Aorta (tissue), 5 donors: ENCODE measurements at regions not wholly inside any gene's neighbourhood (a gene's known extent, or its start where the extent isn't known, plus 50 kb on each side); places are given as distances from the start of the nearest gene placed in this dataset.

Source experiments
- ATAC-seq: fragments of 200-7000 bp; cut with Tn5 transposase; one replicate; pipeline ENCODE4 v1.9.1; 2022; ENCODE audit warnings: moderate library complexity; ENCODE audit not compliant: low FRiP score
- DNase-seq, 2 donors: peaks; one replicate each; pipeline ENCODE4 v3.0.0-alpha.2; 2020
- H3K27ac ChIP-seq, 2 donors: one replicate each; pipeline ENCODE4 v1.5.1; 2013; ENCODE audit warnings: low read length in 2 of 2, mild to moderate bottlenecking in 2 of 2, moderate library complexity in 2 of 2, control low read depth in 1 of 2, inconsistent platforms in 1 of 2, low read depth in 1 of 2
- H3K27me3 ChIP-seq, 2 donors: one replicate each; pipeline ENCODE4 v1.6.1; 2013; ENCODE audit warnings: control low read depth in 1 of 2, low read length in 1 of 2, mild to moderate bottlenecking in 1 of 2, moderate library complexity in 1 of 2; ENCODE audit not compliant: insufficient read depth in 2 of 2, control insufficient read depth in 1 of 2
- H3K36me3 ChIP-seq, 2 donors: one replicate each; pipeline ENCODE4 v1.6.1; 2013; ENCODE audit warnings: control low read depth in 1 of 2, low read length in 1 of 2, mild to moderate bottlenecking in 1 of 2; ENCODE audit not compliant: insufficient read depth in 2 of 2, control insufficient read depth in 1 of 2
- H3K4me1 ChIP-seq, 2 donors: one replicate each; pipeline ENCODE4 v1.6.1; 2013; ENCODE audit warnings: low read length in 2 of 2, control low read depth in 1 of 2, mild to moderate bottlenecking in 1 of 2, moderate library complexity in 1 of 2; ENCODE audit not compliant: insufficient read depth in 2 of 2, control insufficient read depth in 1 of 2
- H3K4me3 ChIP-seq, 2 donors: one replicate each; pipeline ENCODE4 v1.5.1; 2013; ENCODE audit warnings: low read length in 2 of 2, control low read depth in 1 of 2, mild to moderate bottlenecking in 1 of 2
- H3K9me3 ChIP-seq: one replicate; pipeline ENCODE4 v1.6.1; 2013; ENCODE audit warnings: mild to moderate bottlenecking, low read length; ENCODE audit not compliant: control insufficient read depth
- WGBS, 2 donors: extraction: QIAGEN DNeasy Blood & Tissue Kit; methylation state at CpG; one replicate each; pipeline ENCODE4 v1.1.7; 2013; 5-methylcytosine and 5-hydroxymethylcytosine counted together
- intact Hi-C, 2 donors: fragments of 100-400 bp; cut with DNase I; formaldehyde crosslinking; loops; one replicate each; pipeline versions ENCODE4 v1.14.2 to v1.15.0; 2022
- donor health status: healthy with polysubstance abuse.
- donor health status: Bipolar disorder and iron deficiency.
- donor health status: DM: no; HTN: no; CAD: no.
- donor health status: DM: no; HTN: no; CAD: no.
- donor health status: DM: yes; HTN: yes; CAD: no.

DNA sequence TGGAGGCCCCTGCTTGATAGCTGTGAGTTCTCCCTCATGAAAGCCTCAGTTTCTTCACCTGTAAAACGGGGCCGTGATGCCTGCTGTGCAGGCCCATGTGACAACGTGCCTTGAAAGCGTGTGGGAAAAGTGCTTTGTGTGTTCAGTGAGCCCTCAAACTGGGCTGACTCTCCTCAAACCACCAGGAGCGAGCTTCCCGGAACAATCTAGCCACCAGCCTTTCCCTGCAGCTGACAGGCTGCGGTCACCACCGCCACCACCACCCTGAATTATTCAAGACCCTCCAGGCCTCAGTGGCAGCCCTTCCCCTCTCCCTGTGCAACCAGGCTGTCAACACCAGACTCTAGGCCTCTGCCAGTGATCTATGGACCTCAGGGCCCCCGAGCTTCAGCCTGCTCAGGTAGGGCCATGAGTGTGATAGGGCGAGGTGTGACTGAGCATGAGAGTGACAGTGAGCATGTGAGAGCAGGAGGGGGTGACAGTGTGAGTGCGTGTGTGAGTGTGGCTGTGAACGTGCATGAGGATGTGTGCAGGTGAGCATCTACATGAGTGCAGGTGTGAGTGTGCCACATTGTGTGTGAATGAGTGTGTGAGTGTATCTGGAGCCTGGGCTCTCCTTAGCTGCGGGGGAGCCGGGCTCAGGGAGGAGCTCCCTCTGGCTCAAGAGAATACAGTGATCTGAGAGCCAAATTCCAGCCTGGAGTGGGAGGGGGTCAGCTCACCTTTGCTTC is 53.3 kb upstream of the PSD2 start:
- H3K27ac ChIP-seq, result no peak overlapping the region
- H3K4me3 ChIP-seq, result no peak overlapping the region
- ATAC-seq (no peak), DNase-seq (no peak)
- 89 to 90% methylated on average over 14 of the region's 14 CpGs for WGBS, 2 donors
- H3K27me3 ChIP-seq, result no peaks in the 10 kb centered on the region
- H3K9me3 ChIP-seq, result no peaks in the 10 kb centered on the region
- intact Hi-C loops, result no loop called here
- H3K4me1 ChIP-seq, result no peaks in the 10 kb centered on the region
- H3K36me3 ChIP-seq, result no peaks in the 10 kb centered on the region

DNA sequence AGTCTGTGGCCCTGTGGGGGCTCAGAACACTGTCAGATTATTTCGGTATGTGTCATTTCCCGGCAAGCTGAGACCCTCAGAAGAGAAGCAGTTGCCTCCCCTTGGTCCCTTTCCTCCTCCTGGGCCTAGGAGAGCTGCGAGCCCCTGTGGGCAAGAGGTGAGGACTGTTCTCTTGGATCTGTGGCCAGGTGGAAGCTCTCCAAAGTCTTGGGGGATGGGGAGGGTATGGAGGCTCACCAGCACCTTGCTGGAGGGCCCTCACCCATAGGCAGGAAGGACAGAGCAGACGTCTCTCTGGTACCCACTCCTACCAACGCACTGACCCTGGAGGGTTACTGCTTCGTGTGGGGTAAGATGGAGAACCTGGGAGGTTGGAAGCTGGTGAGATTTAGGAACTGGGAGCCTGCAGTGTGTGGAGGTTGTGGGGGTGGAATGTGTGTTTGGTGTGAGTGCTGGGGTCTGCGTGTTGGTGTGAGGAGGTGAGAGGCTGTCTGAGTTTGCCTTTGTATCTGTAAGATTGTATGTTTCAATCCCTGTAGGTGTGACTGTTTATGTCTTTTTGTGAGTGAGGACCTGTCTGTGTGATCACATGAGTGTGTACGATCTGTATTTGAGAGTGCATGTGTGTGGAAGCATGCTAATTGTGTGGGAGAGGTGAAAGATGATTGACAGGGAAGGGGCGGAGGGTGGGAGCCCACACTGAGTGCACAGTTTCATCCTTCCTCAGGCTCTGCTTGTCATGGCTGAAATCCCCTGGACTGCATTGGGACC is 52.4 kb upstream of the PSD2 start:
- H3K9me3 ChIP-seq, result no peaks in the 10 kb centered on the region
- 85 to 90% methylated on average over 9 of the region's 9 CpGs for WGBS, 2 donors
- no peaks in the 10 kb centered on the region for H3K27me3 ChIP-seq
- no peaks in the 10 kb centered on the region for H3K36me3 ChIP-seq
- no peak for ATAC-seq
- no peaks in the 10 kb centered on the region for H3K4me1 ChIP-seq
- intact Hi-C loops, result no loop called here
- no peak for DNase-seq
- H3K27ac ChIP-seq, result no peak overlapping the region
- no peak overlapping the region for H3K4me3 ChIP-seq

DNA sequence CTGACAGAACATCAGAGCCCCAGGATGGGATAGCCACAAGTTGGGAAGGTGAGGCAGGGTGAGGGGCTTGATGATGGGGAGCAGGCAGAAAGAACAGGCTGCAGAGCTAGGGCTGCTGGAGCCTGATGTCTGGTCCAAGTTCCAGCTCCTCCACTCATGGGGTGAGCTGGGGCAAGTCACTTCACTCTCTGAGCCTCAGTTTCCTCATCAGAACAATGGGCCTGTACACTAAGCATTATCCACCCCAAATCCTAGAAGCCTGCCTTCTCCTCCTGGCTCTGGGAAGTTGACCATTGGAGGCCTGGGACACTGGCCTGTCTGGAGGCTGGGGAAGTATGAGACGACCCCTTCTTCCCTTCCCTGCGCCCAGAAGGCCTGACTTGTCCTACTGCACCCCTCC is 51.8 kb upstream of the PSD2 start:
- 88 to 94% methylated on average over 2 of the region's 2 CpGs for WGBS, 2 donors
- DNase-seq, result no peak
- H3K27ac ChIP-seq, result no peak overlapping the region
- ATAC-seq, result no peak
- H3K9me3 ChIP-seq, result no peaks in the 10 kb centered on the region
- intact Hi-C loops, result loop anchor here in 1 of 2 donors (2.0 kb wide), 1 partner anchor 33 kb away; no protein-coding TSS in a partner anchor
- no peak overlapping the region for H3K4me3 ChIP-seq
- H3K4me1 ChIP-seq, result no peaks in the 10 kb centered on the region
- H3K36me3 ChIP-seq, result no peaks in the 10 kb centered on the region
- H3K27me3 ChIP-seq, result no peaks in the 10 kb centered on the region

DNA sequence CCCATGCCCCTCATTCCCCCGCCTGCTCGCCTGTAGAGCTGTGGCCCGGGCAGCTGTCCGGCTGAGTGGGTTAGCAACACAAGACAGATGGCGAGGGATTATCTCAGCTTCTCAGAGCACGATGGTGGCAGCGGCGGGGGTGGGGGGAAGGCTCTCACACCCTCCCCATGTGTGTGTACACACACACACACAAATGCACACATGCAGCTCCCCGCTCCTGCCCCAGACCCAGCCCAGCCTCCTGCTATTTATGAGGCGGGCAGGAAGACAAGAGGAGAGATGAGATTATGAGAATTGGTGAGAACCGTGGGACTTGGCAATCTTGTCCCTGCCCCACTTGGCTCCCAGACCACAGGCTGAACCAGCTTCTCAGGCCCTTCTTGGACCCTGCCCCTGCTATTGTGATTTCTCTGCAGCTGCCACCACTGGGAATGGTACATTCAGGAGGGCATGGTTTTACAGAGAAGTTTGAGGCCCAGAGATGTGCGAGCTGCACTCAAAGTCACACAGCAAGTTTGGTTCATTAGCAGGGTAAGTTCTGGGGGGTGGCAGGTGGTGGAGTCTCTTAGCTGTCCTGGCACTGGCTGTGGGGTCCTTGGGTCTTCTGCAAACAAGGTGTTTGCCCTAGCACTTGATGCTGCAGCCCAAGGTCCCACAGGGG is 51.0 kb upstream of the PSD2 start:
- H3K9me3 ChIP-seq, result no peaks in the 10 kb centered on the region
- 69 to 70% methylated on average over 12 of the region's 12 CpGs for WGBS, 2 donors
- intact Hi-C loops, result loop anchor here (2.0 to 5.0 kb wide), 5 partner anchors 32 to 107 kb away; no protein-coding TSS in a partner anchor
- DNase-seq (no peak), ATAC-seq (no peak)
- H3K27ac ChIP-seq, result peak overlapping the region in 1 of 2 donors; percentile 16
- H3K36me3 ChIP-seq, result no peaks in the 10 kb centered on the region
- H3K4me3 ChIP-seq, result no peak overlapping the region
- no peaks in the 10 kb centered on the region for H3K4me1 ChIP-seq
- H3K27me3 ChIP-seq, result no peaks in the 10 kb centered on the region

DNA sequence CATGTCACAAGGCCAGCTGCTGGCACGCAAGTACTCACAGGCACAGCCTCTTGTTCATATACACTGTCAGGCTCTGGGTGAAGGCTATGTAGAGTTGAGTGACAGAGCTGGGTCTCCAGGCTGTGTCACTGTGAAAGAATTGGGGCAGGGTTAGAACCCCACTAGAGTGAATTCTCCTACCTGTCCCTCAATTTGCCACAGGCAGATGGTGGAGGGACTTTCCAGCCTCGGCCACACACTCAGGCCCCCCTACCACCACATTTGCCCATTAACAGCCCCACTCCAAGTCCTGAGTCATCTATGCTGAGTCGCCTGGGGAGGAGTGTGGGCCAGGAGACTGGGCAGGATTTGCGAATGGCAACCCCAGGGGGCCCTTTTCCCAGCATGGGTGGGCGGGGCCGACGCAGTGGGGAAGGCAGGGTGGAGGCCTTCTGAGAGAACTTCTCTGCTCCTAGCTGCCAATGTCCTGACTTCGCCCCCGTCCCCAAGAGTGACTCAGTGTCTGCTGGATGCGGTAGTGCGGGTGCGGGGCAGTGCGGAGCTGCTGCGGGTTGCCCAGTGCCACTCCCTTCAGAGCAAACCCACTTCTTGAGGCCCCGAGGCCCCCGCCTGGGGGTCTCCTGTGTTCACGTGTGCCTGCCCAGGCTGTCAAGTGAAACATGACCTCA is 50.3 kb upstream of the PSD2 start:
- peak; percentile 76 for ATAC-seq
- Histone ChIP-seq H3K27ac (peak overlapping the region in 1 of 2 donors; percentile 16), H3K4me1 (no peaks in the 10 kb centered on the region), H3K27me3 (no peaks in the 10 kb centered on the region), H3K4me3 (no peak overlapping the region), H3K36me3 (no peaks in the 10 kb centered on the region), H3K9me3 (no peaks in the 10 kb centered on the region)
- DNase-seq, result peak; percentile 93 to 97
- 6 to 9% methylated on average over 17 of the region's 17 CpGs for WGBS, 2 donors
- intact Hi-C loops, result loop anchor here (2.0 to 5.0 kb wide), 5 partner anchors 33 to 108 kb away; no protein-coding TSS in a partner anchor

DNA sequence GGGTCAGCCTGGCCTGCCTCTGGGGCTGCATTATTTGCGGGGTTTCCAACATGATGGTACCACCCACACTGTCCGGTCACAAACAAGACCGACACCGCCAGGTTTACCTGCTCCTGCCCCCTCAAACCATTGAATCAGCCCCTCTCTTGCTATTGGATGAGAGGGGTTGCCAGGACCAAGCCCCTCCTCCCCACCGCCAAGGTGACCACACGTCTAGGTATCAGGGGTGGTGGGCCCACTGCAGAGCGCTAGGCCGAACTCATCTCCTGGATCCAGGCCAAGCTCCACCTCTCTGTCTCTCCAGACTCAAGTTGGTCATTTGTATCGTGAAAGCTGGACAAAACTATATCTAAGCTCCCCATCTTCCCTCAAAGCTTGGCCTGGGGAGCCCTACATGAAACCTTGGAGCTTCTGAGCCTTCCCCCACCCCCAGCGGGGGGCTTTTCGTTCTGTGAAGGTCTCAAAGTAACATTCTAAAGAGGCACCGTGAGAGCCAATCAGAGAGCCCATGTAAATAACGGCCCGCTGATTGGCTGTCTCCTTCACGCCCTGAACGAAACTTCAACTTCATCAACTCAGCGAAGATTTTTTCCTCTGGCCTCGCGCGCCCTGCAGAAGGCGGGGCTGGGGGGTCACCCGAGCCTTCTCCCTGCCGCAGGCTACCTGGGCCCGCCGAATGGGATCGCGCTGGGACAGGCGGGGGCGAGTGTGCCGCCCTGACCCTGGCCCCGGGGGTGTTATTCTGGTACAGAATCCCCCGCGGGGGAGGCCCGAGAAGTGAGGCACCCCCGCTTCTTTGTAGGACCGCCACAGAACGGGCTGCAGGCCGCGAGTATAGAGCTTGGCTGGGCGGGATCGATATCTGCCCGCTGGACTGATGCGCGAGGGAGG is 49.6 kb upstream of the PSD2 start:
- Histone ChIP-seq H3K4me3 (peak overlapping the region; percentile 18 to 22), H3K4me1 (no peaks in the 10 kb centered on the region), H3K36me3 (no peaks in the 10 kb centered on the region), H3K27ac (peak overlapping the region in 1 of 2 donors; percentile 4), H3K9me3 (no peaks in the 10 kb centered on the region), H3K27me3 (no peaks in the 10 kb centered on the region)
- DNase-seq, result peak; percentile 79 to 87
- WGBS, 2 donors, result 7% methylated on average over 44 of the region's 44 CpGs
- intact Hi-C loops, result loop anchor here (2.0 to 5.0 kb wide), 5 partner anchors 34 to 109 kb away; no protein-coding TSS in a partner anchor
- peak; percentile 77 for ATAC-seq
